ENCODE measurements at regions not wholly inside any gene's neighbourhood (a gene's known extent, or its start where the extent isn't known, plus 50 kb on each side); places are given as distances from the start of the nearest gene placed in this dataset.

DNA sequence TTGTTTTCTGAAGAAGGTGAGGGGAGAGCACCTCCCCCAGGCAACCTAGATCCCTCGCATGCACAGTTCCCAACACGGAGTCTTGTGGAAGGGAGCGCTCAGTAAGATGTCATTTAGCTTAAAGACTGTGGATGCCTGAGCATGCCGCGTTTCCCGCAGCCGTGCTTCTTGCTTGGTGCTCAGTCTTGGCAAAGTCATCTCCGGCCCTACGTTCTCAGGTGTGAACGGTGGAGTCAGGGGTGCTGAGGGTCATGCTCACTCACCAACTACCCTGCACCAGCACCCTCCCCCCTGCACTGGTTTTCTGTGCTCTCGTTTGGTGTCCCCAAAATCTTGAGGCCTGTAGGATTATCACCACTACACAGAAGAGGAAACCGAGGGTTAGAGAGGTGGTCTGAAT lies 202.1 kb downstream of the RHOU start:
- DNase-seq (ENCODE audit: low spot score) = no peak
- in situ Hi-C loops (cut with HindIII; ENCODE audit: extremely low pct_ligation_motif_present, low pct_unique_long_range_greater_than_20kb) (no loop called here), intact Hi-C loops (cut with micrococcal nuclease; ENCODE audit: unreplicated experiment) (loop anchor here (5.0 kb wide), 1 partner anchor 100 kb away; no protein-coding TSS in a partner anchor)
- Histone ChIP-seq H3K27me3 (ENCODE audit: control insufficient read depth in 1 of 2, insufficient read depth in 2 of 2, low read length in 2 of 2) (no peaks in the 10 kb centered on the region), H3K4me3 (replicated peaks in 1 of 3; ENCODE audit: insufficient read depth in 1 of 3, low read depth in 2 of 3, low read length in 3 of 3) (no peak overlapping the region), H3K9me3 (ENCODE audit: low read length) (no peaks in the 10 kb centered on the region), H4K20me1 (ENCODE audit: insufficient read depth, low read length) (no peaks in the 10 kb centered on the region), H3K79me2 (ENCODE audit: insufficient read depth, low read length) (no peaks in the 10 kb centered on the region), H3K36me3 (replicated peaks in 1 of 2; ENCODE audit: control insufficient read depth in 1 of 2, insufficient read depth in 2 of 2, low read length in 2 of 2) (no peaks in the 10 kb centered on the region), H3K9ac (ENCODE audit: insufficient read depth, low read depth, low read length) (0 out of 2 replicates have a peak overlapping the region, but pooled peaks have one; percentile 66), H3K27ac (ENCODE audit: extremely low read length, insufficient read depth, low read length) (peak overlapping the region; percentile 74), H2AFZ (ENCODE audit: low read length) (no peak overlapping the region), H3K4me1 (ENCODE audit: insufficient read depth, low read length) (peaks cover 89% of the 10 kb centered on the region), H3K4me2 (ENCODE audit: low read depth, low read length) (0 out of 2 replicates have a peak overlapping the region, but pooled peaks have one; percentile 75)
- BruUV-seq (replicated peaks) = no TSS peak
- ChIA-PET CTCF (ENCODE audit: low intra/inter-chr PET ratio, low total read pairs) (no interaction called here), POLR2A (interaction anchor here (1.1 to 1.6 kb wide), 2 partner anchors 10 to 76 kb away, joined by 3 to 8 read pairs; no protein-coding TSS in a partner anchor)
- no peak for FAIRE-seq
- 85% methylated on average over 12 of the region's 12 CpGs for WGBS (ENCODE audit: low lambda C conversion rate)
- TF ChIP-seq SOX5 (CRISPR knock-in tag; IDR thresholded peaks at IDR 0.05; ENCODE audit: borderline replicate concordance) (no peak), ZBTB38 (CRISPR knock-in tag; IDR thresholded peaks at IDR 0.05) (0 out of 2 replicates have a peak, but pooled peaks have one; percentile 9)
- ATAC-seq = no peak

DNA sequence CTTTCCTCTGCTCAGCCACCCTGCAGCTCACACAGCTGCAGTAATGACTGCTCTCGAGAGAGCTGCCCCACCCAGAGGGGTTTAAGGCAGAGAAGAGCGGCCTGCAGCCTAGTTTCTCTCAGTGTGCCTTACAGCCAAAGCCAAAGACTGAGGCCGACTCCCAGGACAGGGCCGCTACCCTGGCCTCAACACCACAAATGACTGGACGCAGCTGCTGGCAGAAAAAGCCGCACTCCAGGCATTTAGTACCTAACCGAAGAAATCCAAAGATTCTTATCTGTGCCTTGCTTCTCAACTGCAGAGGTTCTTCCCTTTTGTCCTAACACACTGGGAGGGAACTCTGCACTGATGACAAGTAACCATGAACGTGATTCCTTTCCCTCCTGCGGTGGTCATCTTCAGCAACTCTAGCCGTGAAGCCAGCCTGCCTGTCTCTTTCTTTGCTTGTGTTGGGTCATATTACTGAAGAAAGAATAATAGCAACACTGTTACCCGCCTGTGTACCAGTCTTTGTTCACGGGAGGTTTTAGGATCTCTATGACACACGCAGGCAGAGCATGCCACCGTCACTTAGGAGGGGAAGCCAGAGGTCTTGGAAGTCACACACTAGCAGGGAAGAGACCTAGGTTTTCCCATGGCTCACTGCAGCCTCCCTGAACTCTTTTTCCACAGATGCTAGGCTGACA lies 202.7 kb downstream of the RHOU start:
- Histone ChIP-seq H4K20me1 (ENCODE audit: insufficient read depth, low read length) (no peaks in the 10 kb centered on the region), H3K4me3 (replicated peaks in 1 of 3; ENCODE audit: insufficient read depth in 1 of 3, low read depth in 2 of 3, low read length in 3 of 3) (peak overlapping the region; percentile 2 to 31 (median 9); a peak in 3 of 6 replicates), H3K9ac (ENCODE audit: insufficient read depth, low read depth, low read length) (peak overlapping the region; percentile 66), H3K4me2 (ENCODE audit: low read depth, low read length) (peak overlapping the region; percentile 75), H3K27ac (ENCODE audit: extremely low read length, insufficient read depth, low read length) (peak overlapping the region; percentile 74), H3K4me1 (ENCODE audit: insufficient read depth, low read length) (peaks cover 86% of the 10 kb centered on the region), H2AFZ (ENCODE audit: low read length) (peak overlapping the region; percentile 77), H3K36me3 (replicated peaks in 1 of 2; ENCODE audit: control insufficient read depth in 1 of 2, insufficient read depth in 2 of 2, low read length in 2 of 2) (no peaks in the 10 kb centered on the region), H3K9me3 (ENCODE audit: low read length) (no peaks in the 10 kb centered on the region), H3K27me3 (ENCODE audit: control insufficient read depth in 1 of 2, insufficient read depth in 2 of 2, low read length in 2 of 2) (no peaks in the 10 kb centered on the region), H3K79me2 (ENCODE audit: insufficient read depth, low read length) (no peaks in the 10 kb centered on the region)
- intact Hi-C loops (cut with micrococcal nuclease; ENCODE audit: unreplicated experiment) (loop anchor here (5.0 kb wide), 1 partner anchor 101 kb away; no protein-coding TSS in a partner anchor), in situ Hi-C loops (cut with HindIII; ENCODE audit: extremely low pct_ligation_motif_present, low pct_unique_long_range_greater_than_20kb) (no loop called here)
- peak; percentile 68 for DNase-seq (ENCODE audit: low spot score)
- no TSS peak for BruUV-seq (replicated peaks)
- peak; percentile 48 for ATAC-seq
- POLR2A ChIA-PET = interaction anchor here (1.0 to 1.6 kb wide), 5 partner anchors 9 to 192 kb away, joined by 3 to 8 read pairs (median 5); no protein-coding TSS in a partner anchor
- CTCF ChIA-PET (ENCODE audit: low intra/inter-chr PET ratio, low total read pairs) = no interaction called here
- FAIRE-seq = no peak
- WGBS (ENCODE audit: low lambda C conversion rate) = 17% methylated on average over 7 of the region's 14 CpGs
- TF ChIP-seq SETDB1 (CRISPR knock-in tag; IDR thresholded peaks at IDR 0.05; ENCODE audit: borderline replicate concordance) (no peak), ZFP36 (IDR thresholded peaks at IDR 0.05; ENCODE audit: borderline replicate concordance, low read depth, low read length, partially characterized antibody) (no peak), ZNF557 (CRISPR knock-in tag; IDR thresholded peaks at IDR 0.05) (no peak), RNF219 (CRISPR knock-in tag; IDR thresholded peaks at IDR 0.05) (no peak), ZNF136 (CRISPR knock-in tag; IDR thresholded peaks at IDR 0.05; ENCODE audit: low read depth) (0 out of 2 replicates have a peak, but pooled peaks have one; percentile 39), HOXA7 (CRISPR knock-in tag; IDR thresholded peaks at IDR 0.05) (no peak), ZIK1 (CRISPR knock-in tag; IDR thresholded peaks at IDR 0.05; ENCODE audit: borderline replicate concordance, low read depth) (no peak), ZNF224 (CRISPR knock-in tag; IDR thresholded peaks at IDR 0.05) (no peak), SKI (IDR thresholded peaks at IDR 0.05; ENCODE audit: partially characterized antibody) (no peak), ZNF547 (CRISPR knock-in tag; IDR thresholded peaks at IDR 0.05) (peak; percentile 64; the same call in 1 of the 2 replicates)
- TF ChIP-seq, protein P1, sequence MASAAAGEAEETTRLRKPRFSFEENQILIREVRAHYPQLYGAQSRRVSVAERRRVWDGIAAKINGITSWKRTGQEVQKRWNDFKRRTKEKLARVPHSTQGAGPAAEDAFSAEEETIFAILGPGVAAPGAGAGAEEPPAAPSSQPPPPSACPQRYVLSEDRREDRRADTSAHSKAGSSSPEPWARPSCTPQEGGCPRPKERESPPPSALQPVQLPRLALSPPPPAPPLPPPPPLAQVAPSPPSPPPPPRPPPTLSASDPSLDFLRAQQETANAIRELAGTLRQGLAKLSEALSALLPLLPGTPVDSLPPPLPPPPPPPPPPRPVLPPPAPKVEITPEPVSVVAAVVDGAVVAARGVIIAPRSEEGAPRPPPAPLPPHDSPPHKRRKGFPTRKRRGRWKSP (CRISPR knock-in tag; IDR thresholded peaks at IDR 0.05) = no peak

Data from HepG2 (cell line).